SK-N-SH treated with all-trans-retinoic acid at 6 μM for 48 hours (cell line): ENCODE measurements at regions not wholly inside any gene's neighbourhood (a gene's known extent, or its start where the extent isn't known, plus 50 kb on each side); places are given as distances from the start of the nearest gene placed in this dataset.
"Not testable (repeated sequence)": the region's sequence is repeated elsewhere in the genome, so short reads cannot be mapped to it uniquely, and the experiment has no call there.

Experiments
- ATAC-seq: fragments of 200-7000 bp; cut with Tn5 transposase; 3 replicates; pipeline ENCODE4 v1.9.1; 2020; ENCODE audit warnings: mild to moderate bottlenecking, moderate library complexity
- ARNTL ChIP-seq: fragments of 450-650 bp; formaldehyde crosslinking; IDR thresholded peaks from 2 replicates; pipeline ENCODE4 v1.5.0; 2020; ENCODE audit warnings: low read depth, mild to moderate bottlenecking, moderate library complexity, borderline replicate concordance
- BACH2 ChIP-seq: fragments of 250-450 bp; sonication (Bioruptor Pico); IDR thresholded peaks from 2 replicates; pipeline ENCODE4 v1.9.0; 2021; ENCODE audit warnings: mild to moderate bottlenecking, borderline replicate concordance
- CREB5 ChIP-seq: fragments of 250-450 bp; sonication (Bioruptor Pico); IDR thresholded peaks from 2 replicates; pipeline ENCODE4 v1.5.1; 2020; ENCODE audit warnings: low read depth, mild to moderate bottlenecking, moderate library complexity
- CSDC2 ChIP-seq: fragments of 250-450 bp; sonication (Bioruptor Pico); IDR thresholded peaks from 2 replicates; pipeline ENCODE4 v1.5.0; 2020; ENCODE audit warnings: mild to moderate bottlenecking, moderate library complexity
- CSRNP3 ChIP-seq: fragments of 250-450 bp; sonication (Bioruptor Pico); IDR thresholded peaks from 2 replicates; pipeline ENCODE4 v1.5.1; 2021; ENCODE audit warnings: mild to moderate bottlenecking, moderate library complexity
- ESRRG ChIP-seq: fragments of 250-450 bp; sonication (Bioruptor Pico); IDR thresholded peaks from 2 replicates; pipeline ENCODE4 v1.6.1; 2021; ENCODE audit warnings: mild to moderate bottlenecking
- GLIS3 ChIP-seq: fragments of 250-450 bp; sonication (Bioruptor Pico); IDR thresholded peaks from 2 replicates; pipeline ENCODE4 v1.5.0; 2020; ENCODE audit warnings: mild to moderate bottlenecking, moderate library complexity
- ISL1 ChIP-seq: fragments of 250-450 bp; sonication (Bioruptor Pico); IDR thresholded peaks from 2 replicates; pipeline ENCODE4 v2.1.2; 2022; ENCODE audit warnings: mild to moderate bottlenecking, moderate library complexity
- OSR1 ChIP-seq: fragments of 250-450 bp; sonication (Bioruptor Pico); IDR thresholded peaks from 2 replicates; pipeline ENCODE4 v1.8.0; 2022; ENCODE audit warnings: moderate library complexity, mild to moderate bottlenecking, inconsistent platforms
- PPARA ChIP-seq: fragments of 250-450 bp; sonication (Bioruptor Pico); IDR thresholded peaks from 2 replicates; pipeline ENCODE4 v1.5.0; 2020; ENCODE audit warnings: mild to moderate bottlenecking, borderline replicate concordance
- RARB ChIP-seq: fragments of 250-450 bp; sonication (Bioruptor Pico); IDR thresholded peaks from 2 replicates; pipeline ENCODE4 v1.8.0; 2021; ENCODE audit warnings: mild to moderate bottlenecking, moderate library complexity
- TCF4 ChIP-seq: fragments of 250-450 bp; sonication (Bioruptor Pico); IDR thresholded peaks from 2 replicates; pipeline ENCODE4 v1.8.0; 2021; ENCODE audit warnings: mild to moderate bottlenecking, moderate library complexity, borderline replicate concordance
- TOX ChIP-seq: fragments of 250-450 bp; sonication (Bioruptor Pico); IDR thresholded peaks from 2 replicates; pipeline ENCODE4 v1.8.0; 2021; ENCODE audit warnings: mild to moderate bottlenecking, moderate library complexity, borderline replicate concordance
- ZC3H10 ChIP-seq: fragments of 250-450 bp; sonication (Bioruptor Pico); IDR thresholded peaks from 2 replicates; pipeline ENCODE4 v1.5.1; 2021; ENCODE audit warnings: mild to moderate bottlenecking, moderate library complexity
- ZFP3 ChIP-seq: fragments of 250-450 bp; sonication (Bioruptor Pico); IDR thresholded peaks from 2 replicates; pipeline ENCODE4 v1.5.0; 2020; ENCODE audit warnings: mild to moderate bottlenecking, moderate library complexity
- ZFP30 ChIP-seq: fragments of 450-650 bp; formaldehyde crosslinking; IDR thresholded peaks from 2 replicates; pipeline ENCODE4 v1.5.0; 2022; ENCODE audit warnings: mild to moderate bottlenecking, moderate library complexity
- ZNF565 ChIP-seq: fragments of 450-650 bp; formaldehyde crosslinking; conservative IDR thresholded peaks from 2 replicates; pipeline ENCODE4 v1.5.0; 2020; ENCODE audit warnings: low read depth, mild to moderate bottlenecking, moderate library complexity
- ZNF70 ChIP-seq: fragments of 450-650 bp; formaldehyde crosslinking; IDR thresholded peaks from 2 replicates; pipeline ENCODE4 v1.5.0; 2020; ENCODE audit warnings: mild to moderate bottlenecking, moderate library complexity
- ZNF8 ChIP-seq: fragments of 450-650 bp; formaldehyde crosslinking; IDR thresholded peaks from 2 replicates; pipeline ENCODE4 v1.5.0; 2020; ENCODE audit warnings: mild to moderate bottlenecking, moderate library complexity
- TF ChIP-seq, protein P1 (sequence below): fragments of 250-450 bp; sonication (Bioruptor Pico); IDR thresholded peaks from 2 replicates; pipeline ENCODE4 v1.5.0; 2020; ENCODE audit warnings: mild to moderate bottlenecking, moderate library complexity
- TF ChIP-seq, protein P2 (sequence below): fragments of 250-450 bp; sonication (Bioruptor Pico); IDR thresholded peaks from 2 replicates; pipeline ENCODE4 v1.8.0; 2021; ENCODE audit warnings: low read depth, mild to moderate bottlenecking, moderate library complexity, borderline replicate concordance

DNA sequence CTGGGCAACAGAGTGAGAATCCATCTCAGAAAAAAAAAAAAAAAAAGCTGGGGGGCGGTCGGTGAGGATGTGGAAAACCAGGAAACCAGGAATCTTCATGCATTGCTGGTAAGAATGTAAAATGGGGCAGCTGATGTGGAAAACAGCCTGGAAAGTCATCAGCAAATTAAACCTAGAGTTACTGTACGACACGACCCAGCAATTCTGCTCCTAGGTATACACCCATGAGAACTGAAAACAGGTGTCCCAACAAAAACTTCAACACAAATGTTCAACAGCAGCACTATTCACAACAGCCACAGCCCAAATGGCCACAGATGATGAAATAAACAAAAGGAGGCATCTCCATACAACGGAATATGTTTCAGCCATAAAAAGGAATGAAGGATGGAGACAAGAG, 97.3 kb downstream of the NCOR2 start:
- TF ChIP-seq GLIS3 (CRISPR knock-in tag) (no peak), BACH2 (CRISPR knock-in tag) (no peak), ZFP3 (no peak), CSDC2 (CRISPR knock-in tag) (no peak), TOX (CRISPR knock-in tag) (no peak), ZNF8 (CRISPR knock-in tag) (no peak), ARNTL (CRISPR knock-in tag) (no peak), ZNF565 (CRISPR knock-in tag) (no peak), TCF4 (CRISPR knock-in tag) (no peak), CREB5 (CRISPR knock-in tag) (no peak), ZNF70 (CRISPR knock-in tag) (no peak)
- TF ChIP-seq, protein P1, sequence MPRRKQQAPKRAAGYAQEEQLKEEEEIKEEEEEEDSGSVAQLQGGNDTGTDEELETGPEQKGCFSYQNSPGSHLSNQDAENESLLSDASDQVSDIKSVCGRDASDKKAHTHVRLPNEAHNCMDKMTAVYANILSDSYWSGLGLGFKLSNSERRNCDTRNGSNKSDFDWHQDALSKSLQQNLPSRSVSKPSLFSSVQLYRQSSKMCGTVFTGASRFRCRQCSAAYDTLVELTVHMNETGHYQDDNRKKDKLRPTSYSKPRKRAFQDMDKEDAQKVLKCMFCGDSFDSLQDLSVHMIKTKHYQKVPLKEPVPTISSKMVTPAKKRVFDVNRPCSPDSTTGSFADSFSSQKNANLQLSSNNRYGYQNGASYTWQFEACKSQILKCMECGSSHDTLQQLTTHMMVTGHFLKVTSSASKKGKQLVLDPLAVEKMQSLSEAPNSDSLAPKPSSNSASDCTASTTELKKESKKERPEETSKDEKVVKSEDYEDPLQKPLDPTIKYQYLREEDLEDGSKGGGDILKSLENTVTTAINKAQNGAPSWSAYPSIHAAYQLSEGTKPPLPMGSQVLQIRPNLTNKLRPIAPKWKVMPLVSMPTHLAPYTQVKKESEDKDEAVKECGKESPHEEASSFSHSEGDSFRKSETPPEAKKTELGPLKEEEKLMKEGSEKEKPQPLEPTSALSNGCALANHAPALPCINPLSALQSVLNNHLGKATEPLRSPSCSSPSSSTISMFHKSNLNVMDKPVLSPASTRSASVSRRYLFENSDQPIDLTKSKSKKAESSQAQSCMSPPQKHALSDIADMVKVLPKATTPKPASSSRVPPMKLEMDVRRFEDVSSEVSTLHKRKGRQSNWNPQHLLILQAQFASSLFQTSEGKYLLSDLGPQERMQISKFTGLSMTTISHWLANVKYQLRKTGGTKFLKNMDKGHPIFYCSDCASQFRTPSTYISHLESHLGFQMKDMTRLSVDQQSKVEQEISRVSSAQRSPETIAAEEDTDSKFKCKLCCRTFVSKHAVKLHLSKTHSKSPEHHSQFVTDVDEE (CRISPR knock-in tag): no peak
- no peak for ATAC-seq

DNA sequence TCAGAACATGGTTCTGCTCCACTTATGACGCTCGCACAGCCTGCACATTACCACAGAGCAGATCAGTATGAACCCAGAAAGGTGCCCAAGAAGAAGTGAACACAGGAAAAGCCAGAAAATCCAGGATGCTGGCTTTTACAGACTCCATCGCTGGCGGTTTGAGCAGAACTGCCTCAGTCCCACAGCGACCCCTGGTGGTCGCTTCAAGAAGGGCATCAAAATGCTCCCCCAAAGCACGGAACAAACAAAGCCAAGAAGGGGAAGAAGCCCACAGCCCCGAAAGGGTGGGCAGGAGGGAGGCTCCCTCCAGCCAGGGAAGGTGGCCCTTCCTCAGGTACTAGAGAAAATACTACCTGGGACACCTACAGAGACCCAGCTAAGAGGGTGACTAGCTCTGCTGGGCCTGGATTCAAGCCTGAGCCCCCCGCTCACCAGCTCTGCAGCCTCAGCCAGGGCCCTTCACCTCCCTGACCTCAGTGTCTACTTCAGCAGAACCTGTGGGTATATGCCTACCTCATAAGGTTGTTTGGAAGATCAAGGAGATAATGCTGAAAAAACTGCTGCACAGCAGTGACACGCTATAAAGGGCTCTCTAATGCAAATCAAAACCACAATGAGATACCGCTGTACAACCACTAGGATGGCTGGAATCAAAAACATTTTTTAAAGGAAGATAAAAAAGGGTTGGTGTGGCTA, 98.1 kb downstream of the NCOR2 start:
- TF ChIP-seq ISL1 (CRISPR knock-in tag) (no peak), ZNF8 (CRISPR knock-in tag) (no peak), ARNTL (CRISPR knock-in tag) (no peak), ESRRG (CRISPR knock-in tag) (no peak), ZC3H10 (CRISPR knock-in tag) (no peak), OSR1 (CRISPR knock-in tag) (no peak), RARB (CRISPR knock-in tag) (no peak), BACH2 (CRISPR knock-in tag) (no peak), ZNF70 (CRISPR knock-in tag) (no peak), ZFP3 (no peak), CSDC2 (CRISPR knock-in tag) (no peak), ZNF565 (CRISPR knock-in tag) (no peak), CREB5 (CRISPR knock-in tag) (no peak), TCF4 (CRISPR knock-in tag) (no peak), ZFP30 (no peak), PPARA (CRISPR knock-in tag) (no peak), CSRNP3 (CRISPR knock-in tag) (no peak)
- TF ChIP-seq, protein P1 (CRISPR knock-in tag): no peak
- TF ChIP-seq, protein P2, sequence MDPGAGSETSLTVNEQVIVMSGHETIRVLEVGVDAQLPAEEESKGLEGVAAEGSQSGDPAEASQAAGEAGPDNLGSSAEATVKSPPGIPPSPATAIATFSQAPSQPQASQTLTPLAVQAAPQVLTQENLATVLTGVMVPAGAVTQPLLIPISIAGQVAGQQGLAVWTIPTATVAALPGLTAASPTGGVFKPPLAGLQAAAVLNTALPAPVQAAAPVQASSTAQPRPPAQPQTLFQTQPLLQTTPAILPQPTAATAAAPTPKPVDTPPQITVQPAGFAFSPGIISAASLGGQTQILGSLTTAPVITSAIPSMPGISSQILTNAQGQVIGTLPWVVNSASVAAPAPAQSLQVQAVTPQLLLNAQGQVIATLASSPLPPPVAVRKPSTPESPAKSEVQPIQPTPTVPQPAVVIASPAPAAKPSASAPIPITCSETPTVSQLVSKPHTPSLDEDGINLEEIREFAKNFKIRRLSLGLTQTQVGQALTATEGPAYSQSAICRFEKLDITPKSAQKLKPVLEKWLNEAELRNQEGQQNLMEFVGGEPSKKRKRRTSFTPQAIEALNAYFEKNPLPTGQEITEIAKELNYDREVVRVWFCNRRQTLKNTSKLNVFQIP: no peak
- ATAC-seq: no peak

DNA sequence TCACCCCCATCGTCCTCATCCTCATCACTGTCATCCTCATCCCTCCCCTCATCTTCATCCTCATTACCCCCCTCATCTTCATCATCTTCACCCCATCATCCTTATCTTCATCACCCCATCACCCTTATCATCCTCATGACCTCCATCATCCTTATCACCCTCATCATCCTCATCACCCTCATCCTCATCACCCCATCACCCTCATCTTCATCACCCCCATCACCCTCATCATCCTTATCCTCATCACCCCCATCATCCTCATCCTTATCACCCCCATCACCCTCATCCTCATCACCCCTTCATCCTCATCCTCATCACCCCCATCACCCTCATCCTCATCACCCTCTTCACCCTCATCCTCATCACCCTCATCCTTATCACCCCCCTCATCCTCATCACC, 99.9 kb downstream of the NCOR2 start:
- not testable (repeated sequence) for ATAC-seq
